MV-4-11 (cell line): ENCODE measurements at regions not wholly inside any gene's neighbourhood (a gene's known extent, or its start where the extent isn't known, plus 50 kb on each side); places are given as distances from the start of the nearest gene placed in this dataset.

Experiments
- DNase-seq: peaks from one replicate; lab custom pipeline; 2025; lab: John Stamatoyannopoulos, UW

DNA sequence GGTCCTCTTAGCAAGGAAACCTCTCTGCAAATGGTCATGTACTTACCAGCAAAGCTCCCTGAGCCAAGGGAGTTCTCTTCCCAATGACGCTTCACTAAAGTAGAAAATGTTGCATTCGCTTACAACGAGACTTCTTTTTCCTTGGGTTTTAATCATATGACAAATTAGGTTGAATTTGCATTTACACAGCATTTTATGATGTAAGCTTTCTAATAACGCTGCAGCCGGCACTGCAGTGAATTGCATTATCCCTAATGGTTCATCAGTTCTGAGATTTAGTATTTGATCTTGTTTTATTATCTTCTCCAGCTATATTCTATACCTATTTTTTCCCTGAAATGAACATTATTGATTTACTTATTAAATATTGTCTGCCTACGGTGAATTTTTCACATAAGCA, 339.3 kb upstream of the PFKP start:
- DNase-seq = no peak

DNA sequence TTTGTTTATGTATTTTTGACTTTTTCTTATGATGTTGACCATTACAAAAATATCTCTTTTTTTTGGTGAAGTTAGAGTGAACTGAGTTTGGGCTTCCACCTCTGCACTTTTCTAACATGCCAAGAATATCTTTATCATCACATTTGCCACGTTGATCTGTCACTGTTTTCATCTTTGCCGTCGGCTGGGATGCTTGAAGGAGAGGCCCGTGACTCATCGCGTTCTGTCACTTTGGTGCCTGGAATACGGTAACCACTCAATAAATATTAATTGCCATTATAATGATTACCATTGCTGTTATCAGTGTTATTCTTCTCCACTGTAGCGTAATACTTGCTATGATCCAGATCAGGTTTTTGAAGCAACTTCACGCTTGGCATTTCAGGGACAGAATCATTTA, 350.8 kb upstream of the PFKP start:
- DNase-seq = no peak

DNA sequence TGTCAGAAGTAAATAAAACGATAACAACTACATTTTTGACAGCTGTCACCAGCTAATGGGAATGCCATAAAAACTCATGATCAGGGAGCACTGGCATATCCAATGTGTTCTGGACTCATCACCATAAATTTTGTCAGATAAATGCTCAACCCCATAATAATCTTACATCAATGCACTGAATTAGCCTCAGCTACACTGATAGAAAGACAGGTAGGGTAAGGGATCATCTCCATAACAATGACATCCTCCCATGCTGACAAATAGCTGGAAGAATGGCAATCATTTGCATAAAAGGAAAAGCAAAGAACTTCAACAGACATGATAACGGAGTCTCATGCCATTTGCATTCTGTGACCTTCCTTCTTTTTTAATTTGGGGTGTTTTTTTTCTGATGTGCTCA, 352.8 kb upstream of the PFKP start:
- DNase-seq = no peak

DNA sequence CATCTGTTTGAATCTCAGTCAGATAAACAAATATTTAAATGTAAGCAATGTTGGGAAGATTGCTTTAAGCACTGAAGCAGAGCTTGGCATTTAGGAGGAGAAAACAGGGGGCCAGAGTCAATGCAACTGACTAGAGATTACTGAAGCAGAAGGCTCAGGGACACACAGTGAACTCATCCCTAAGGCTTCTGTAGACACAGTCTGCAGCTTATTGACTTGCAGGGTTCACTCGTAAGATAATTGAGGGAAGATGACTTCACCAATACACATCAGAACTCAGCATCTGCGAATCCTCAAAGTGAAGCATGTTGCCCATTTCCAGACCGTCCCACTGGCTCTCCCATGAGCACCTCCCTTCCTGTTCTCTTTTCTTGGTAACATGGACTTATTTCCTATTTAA, 363.4 kb upstream of the PFKP start:
- DNase-seq = no peak

DNA sequence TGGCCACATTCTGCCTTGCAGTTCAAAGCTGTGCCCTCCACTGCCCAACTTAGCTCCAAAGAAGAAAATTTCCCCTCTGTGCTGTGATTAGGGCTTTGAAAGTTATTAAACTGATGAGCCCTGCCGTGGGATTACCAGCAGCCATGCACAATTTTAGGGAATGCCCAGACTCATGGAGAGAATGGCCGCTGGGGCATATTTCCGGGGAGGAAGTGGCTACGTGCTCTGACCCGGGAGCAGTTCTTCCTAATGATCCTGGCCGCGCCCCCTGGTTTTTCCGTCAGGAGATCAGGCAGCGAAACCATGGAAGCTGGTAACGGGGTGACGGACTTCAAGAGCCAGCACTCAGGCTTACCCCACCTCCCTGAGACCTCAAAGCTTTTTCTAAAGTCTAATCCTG, 365.5 kb upstream of the PFKP start:
- DNase-seq = no peak

DNA sequence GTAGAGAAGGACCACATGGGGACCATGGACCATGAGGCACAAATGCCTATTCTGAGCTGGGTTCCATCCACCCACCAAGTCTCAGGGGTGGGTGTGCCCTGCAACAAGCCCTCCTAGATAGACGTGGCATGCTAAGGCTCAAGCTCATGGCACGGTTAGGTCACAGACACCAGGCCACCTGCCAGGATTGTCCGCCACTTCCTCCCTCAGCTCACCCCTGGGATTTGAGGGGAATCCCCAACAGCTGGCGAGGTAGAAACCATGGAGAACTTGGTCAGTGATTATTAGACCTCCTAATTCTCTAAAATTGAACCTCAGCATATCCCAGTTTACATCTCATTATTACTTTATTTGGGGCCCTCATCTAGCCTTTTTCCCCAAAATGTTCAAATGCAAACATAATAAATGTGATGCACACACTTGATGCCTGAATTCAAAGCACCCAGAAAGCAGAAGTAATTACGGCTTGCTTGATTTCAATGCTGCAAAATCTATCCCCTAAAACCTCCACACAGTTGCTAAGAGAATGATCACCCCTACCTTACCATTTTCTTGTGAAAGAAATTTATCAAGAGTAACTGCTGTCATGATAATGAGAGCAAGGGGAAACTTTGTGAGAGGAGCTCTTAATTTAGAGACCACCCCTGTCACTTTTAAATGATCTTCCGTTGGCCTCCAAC, 366.6 kb upstream of the PFKP start:
- no peak for DNase-seq

DNA sequence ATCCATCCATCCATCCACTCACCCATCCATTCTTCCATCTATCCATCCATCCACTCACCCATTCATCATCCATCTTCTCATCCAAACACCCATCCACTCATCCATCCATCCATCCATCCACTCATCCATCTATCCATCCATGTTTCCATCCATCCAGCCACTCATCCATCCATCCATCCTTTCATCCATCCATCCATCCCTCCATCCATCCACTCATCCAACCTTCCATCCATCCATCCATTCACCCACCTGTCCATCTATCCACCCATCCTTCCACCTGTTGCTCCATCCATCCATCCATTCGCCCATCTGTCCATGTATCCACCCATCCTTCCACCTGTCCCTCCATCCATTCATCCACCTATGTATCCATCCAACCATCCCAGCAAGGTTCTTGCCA, 378.4 kb upstream of the PFKP start:
- DNase-seq = no peak

DNA sequence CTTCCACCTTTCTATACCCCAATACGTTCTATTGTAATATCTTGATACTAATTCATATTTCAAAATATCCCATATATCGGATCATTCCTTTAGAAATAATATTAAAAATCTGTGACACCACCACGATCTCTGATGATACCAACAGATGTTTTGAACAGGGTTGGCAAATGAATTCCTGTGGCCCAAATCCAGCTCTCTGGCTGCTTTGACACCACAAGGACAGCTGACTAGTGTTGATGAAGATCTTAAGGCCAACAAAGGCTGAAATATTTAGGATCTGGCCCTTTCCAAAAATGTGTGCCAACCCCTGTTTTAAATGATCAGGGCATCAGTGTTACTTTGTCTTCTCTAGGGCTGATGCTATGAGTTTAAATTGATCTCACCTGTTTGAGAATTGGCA, 380.7 kb upstream of the PFKP start:
- DNase-seq = no peak

DNA sequence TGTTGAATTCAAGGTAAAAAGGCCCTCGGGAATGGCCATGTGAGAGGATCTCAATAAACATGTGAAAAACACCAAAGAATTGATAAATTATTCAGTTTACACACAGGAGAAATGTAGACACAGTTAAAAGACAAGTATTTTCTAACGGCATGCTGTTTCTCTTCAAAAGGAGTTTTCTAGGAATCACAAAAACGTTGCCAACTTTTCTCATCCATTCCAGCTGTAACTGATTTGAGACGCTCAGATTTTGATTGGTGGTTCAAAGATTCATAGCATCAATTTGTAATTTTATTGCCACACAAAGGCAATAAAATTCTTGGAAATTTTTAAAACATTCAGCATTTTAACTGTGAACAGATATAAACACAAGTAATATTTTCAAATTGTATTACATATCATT, 384.9 kb upstream of the PFKP start:
- DNase-seq = no peak

DNA sequence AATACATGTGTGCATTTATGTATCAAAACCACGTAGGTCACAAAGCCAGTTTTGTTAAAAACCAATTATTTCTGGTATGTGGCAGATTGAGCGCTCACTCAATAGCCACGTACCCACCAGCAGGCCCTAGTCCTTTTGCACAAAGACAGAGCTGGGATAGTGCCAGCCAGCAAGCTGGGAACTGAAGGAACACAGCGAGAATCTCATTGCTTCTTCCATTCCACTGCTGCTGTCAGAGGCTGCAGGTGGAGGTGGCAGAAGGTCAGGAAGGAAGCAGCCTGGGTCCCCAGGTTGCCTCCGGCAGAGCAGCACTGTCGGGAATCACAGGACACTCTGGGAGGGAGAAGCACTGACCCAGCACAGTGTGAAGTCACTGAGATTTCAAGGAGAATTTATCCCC, 385.5 kb upstream of the PFKP start:
- DNase-seq = no peak

DNA sequence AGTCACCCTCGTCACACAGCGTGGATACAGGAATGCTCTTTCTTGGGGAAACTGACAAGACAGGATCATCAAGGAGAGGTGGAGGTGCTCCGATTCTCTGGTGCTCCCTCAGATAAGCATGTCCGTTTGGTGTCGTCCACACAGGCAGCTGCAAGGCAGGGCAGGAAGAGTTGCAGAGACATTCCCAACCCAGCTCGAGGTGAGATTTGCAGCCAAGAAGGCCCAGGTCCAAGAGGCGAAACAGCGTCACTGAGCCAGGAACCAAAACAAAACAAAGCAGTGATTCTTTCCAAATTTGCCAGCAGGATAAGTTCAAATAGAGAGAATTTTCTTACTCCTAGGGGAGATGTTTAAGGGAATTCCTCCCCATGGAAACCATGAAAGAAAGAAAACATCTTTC, 386.5 kb upstream of the PFKP start:
- no peak for DNase-seq

DNA sequence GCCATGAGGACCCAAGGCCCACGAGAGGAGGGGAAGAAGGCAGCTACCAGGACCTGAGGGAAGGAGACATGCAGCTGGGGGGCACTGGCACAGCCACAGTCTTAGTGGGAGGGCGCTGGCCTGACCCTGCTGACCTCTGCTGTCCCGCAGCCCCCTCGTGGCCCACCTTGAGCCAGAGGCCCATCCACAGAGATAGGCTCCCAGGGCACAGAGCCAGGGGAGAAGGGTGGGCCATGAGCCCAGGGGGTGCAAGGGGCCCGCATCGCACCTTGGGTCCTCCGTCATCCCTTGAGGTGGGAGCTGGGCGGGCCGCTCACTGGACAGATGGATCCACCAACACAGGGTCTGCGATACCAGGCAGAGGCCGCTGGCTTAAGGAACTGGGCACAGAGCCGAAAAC, 387.7 kb upstream of the PFKP start:
- DNase-seq = no peak

DNA sequence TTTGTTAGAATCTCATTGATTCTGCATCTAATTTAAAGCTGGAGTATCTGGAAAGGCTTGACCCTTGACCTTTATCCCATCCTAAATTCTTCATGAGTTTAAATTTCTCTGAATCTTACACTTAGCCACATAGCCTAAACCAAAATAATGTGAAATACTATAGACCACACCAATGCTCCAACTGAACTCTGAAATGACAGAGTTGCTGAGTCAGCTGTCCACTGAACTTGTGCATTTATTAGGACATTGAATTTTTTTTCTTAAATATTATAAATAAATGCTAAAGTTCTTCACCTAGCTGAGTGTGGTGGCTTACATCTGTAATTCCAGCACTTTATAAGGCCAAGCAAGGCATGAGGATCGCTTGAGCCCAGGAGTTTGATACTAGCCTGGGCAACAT, 390.9 kb upstream of the PFKP start:
- DNase-seq = no peak

DNA sequence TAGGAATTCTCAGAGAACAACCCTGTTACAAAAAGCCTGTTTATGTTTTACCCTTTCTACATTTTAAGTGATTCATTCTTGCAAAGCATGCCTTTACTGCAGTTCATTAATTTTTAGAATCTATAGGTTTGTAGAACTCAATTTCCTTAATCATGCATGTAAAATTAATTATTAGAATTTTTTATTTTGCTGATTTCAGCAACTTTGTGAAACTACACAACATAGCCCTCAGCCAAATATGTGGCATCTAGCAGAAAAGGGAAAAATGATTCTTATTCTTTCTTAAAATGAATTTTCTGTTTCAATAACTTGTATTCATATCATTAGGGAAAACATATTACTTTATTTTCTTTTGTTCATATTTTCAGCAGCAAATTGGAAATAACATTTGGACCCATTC, 392.9 kb upstream of the PFKP start:
- no peak for DNase-seq

DNA sequence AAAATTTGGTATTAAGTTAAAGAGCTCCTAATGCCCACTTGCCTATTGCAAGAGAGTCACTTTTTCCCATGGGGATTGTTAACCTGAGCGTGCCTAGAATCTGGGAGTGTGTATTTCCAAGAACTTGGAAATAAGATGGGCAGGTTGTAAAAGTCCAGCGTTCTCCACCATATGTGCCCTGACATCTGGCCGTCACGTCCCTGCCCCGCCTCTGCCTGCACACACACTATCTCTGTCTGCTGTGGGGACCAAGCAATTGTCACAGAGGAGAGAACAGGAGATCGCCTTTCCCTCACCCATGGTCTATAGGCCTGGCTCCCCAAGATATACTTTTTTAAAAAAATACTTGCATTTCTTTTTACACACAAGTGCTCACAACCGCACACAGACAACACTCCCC, 396.5 kb upstream of the PFKP start:
- DNase-seq = no peak

DNA sequence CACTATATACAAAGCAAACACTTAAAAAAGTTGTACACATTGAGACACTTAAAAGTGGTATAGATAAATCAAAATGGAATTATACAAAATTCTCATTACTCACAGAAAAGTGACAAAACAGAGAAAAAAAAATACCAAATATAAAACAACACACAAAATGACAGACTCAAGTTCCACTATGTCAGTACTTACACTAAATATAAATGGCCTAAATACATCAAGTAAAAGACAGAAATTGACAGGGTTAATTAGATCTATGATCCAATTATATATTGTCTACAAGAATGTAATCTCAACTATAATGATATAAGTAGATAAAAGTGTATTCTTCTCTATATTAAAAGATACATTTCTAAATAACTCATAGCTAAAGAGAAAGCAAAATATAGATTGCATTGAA, 401.6 kb upstream of the PFKP start:
- no peak for DNase-seq

DNA sequence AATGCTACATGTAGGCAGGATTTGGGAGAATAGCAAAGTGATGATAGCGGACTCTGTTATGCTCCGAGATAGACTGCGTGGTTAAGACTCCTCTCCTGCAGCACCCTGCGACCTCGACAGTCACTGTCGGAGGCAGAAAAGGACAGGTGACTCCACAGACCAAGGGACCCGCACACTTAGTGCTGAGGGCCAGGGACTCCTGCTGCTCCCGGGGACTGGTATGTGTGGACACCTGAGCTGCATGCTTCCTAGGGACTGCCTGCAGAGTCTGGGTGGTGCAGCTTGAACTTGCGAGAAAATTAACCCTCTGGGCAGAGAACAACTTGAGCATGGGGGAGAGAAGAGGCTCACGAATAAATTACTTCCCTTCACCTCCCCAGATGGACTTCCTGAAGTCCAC, 407.1 kb upstream of the PFKP start:
- DNase-seq = no peak

DNA sequence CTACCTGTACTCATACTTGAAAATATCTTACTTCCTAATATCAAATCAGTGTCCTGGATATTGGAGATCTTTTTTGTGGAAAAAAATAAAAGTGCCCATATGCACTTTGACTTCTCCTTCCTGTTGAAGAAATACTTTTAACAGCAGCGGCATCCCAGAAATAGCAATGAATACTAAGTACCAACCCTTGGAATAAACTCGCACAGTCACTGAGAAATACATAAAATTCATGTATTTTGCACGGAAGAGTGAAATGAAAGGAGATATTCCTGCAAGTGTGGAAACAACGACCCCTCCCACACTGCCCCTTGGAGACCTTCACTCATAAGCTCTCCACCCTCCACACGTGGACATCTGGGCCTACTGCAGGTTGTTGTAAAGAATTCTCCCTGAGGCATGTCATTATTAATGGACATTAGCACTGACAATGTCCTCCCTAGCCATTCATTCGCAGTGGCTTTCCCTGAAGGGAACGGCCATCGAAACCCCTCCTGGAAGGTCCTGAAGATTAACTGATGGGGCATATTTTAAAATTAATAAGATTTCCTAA, 407.6 kb upstream of the PFKP start:
- no peak for DNase-seq

DNA sequence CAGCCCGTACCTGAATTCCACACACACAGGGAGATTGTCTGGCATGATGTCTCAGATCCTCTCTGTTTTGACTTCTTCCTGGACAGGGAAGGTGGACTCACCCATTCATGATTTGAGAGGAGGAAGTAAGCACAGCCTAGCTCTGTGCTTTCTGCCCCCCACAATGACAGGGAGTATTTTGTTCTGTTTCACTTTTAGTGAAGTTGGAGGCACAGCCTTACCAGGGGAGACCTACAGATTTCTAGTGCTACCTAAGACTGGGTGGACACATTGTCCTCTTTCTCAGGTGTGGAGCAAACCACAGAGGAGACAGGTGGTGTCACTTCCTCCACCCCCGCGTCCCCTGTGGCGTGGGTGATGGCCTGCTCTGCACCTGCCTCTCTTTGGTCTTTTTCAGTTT, 408.6 kb upstream of the PFKP start:
- DNase-seq = no peak

DNA sequence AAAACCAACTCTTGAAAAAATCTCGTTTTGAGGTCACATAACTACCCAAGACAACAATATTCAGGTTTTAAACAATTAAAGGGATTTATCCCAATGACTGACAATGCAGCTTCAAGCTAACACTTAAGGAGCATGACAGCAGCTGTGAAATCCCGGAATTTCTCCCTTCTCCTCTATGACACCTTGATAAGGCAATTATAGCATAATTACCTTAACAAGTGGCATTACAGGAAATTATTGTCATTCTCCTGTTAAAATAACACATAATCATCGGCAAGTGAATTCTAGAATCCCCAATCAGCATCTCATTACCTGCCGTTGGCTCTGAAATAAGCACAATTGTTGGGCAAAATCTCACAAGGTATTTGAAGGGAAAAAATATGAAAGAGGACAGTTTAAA, 417.0 kb upstream of the PFKP start:
- DNase-seq = no peak

DNA sequence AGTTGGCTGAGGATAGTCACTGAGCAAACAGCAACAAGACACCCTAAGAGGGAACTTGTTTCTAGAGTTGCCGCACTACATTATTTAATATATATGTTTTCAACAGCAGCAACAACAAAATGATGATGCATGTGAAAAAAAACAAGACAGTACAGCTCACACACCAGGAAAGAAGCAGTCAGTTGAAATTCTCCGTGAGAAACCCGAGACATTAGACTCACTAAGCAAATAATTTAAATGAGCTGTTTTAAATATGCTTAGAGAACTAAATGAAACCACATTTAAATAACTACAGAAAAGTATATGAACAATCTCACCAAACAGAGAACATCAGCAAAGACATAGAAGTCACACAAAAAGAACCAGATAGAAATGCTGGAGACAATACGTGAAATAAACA, 426.3 kb upstream of the PFKP start:
- DNase-seq = no peak

DNA sequence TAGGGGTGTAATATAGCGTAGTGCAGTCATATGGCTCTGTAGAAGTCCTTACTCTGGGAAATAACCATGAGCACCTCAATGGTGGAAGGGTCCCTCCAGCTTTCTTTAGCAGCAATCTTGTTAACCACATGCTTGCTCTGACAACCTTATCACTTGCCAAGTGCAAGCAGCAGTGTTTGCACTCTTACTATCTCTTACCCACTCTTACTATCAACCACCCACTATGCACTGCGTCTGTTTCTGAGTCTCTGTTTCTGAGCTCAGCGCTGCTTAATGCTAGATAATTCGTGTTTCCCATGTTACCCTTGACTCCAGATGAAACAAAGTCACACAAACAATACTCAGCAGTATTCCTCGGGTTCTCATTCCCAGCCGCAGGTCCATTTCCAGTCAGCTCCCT, 433.7 kb upstream of the PFKP start:
- DNase-seq = no peak

DNA sequence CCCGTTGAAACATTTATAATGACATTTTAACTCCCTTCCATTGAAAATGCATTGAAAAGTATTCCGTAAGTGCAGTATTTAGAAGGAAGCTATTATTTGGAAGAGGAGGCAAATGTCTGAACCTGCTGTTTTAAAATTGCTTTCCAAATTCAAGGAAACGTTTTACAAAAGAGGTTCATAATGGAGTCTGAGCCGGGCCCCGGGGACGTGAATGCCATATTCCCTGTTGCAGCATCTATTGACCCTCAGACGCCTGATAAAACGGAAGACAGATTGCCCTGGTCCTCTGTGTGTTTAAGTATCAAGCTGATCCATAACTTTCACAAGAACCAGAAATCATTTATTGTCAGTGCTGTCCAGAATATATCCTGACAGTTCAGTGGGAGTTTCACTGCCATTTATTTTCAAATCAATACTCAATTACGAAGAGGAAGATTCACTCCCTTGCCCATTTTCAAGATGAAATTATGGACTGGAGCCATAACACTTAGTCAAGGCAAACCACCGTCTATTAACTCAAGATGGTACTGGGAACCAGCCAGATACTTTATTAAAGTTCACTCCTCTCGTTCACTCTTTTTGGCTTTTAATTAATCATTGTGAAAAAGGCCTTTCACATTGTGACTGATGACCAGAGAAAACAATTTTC, 435.7 kb upstream of the PFKP start:
- no peak for DNase-seq

DNA sequence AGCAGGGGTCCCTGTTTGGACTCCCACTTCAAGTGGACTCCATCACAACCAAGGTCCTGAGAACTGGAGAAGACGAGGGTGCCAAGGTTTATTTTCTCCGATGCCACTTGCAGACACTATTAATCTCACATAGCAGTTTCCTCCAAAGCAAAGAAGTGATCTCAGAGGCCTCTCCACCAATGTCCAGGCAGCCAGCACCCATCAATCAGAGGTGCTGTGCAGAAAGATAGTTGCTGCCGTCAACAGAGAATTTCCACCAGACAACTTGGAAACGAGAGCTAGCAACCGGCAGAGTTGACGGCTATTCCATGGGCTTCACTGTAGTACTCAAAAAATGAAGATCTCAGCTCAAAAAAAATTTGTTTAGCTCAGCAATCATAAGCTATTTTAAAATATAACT, 438.6 kb upstream of the PFKP start:
- DNase-seq = no peak
